ENCODE measurements at regions not wholly inside any gene's neighbourhood (a gene's known extent, or its start where the extent isn't known, plus 50 kb on each side); places are given as distances from the start of the nearest gene placed in this dataset.

- H2BK12ac ChIP-seq (ENCODE audit: low read length) = no peak overlapping the region
- H3K4me1 ChIP-seq (ENCODE audit: control insufficient read depth in 1 of 2, insufficient read depth in 2 of 2, low read length in 2 of 2) = peaks cover 4 to 5% of the 10 kb centered on the region in 2 experiments
- H3K79me1 ChIP-seq (ENCODE audit: low read length) = no peaks in the 10 kb centered on the region
- H3K4me2 ChIP-seq (ENCODE audit: low read length) = no peak overlapping the region
- H2BK5ac ChIP-seq (ENCODE audit: low read depth, low read length, poor library complexity) = no peak overlapping the region
- no peak overlapping the region for H2AK5ac ChIP-seq (ENCODE audit: low read length)
- no peak overlapping the region for H3K9ac ChIP-seq (ENCODE audit: low read length)
- H3K36me3 ChIP-seq (ENCODE audit: control insufficient read depth in 1 of 2, insufficient read depth in 2 of 2, low read length in 2 of 2) = no peaks in the 10 kb centered on the region
- H2AFZ ChIP-seq (ENCODE audit: insufficient read depth, low read length, poor library complexity) = no peak overlapping the region
- H3K27ac ChIP-seq (ENCODE audit: low read depth, low read length) = no peak overlapping the region
- H3K4ac ChIP-seq (ENCODE audit: low read depth, low read length) = no peak overlapping the region
- no peak overlapping the region for H2BK120ac ChIP-seq (ENCODE audit: insufficient read depth, low read length, poor library complexity)
- H4K91ac ChIP-seq (ENCODE audit: low read depth, low read length) = no peak overlapping the region
- no peaks in the 10 kb centered on the region for H3K79me2 ChIP-seq (ENCODE audit: control insufficient read depth, insufficient read depth, low read length, poor library complexity)
- no peak overlapping the region for H4K8ac ChIP-seq (ENCODE audit: low read depth, low read length)
- H3K18ac ChIP-seq (ENCODE audit: low read length) = no peak overlapping the region
- DNase-seq = no peak
- H3K9me3 ChIP-seq (ENCODE audit: insufficient read depth, low read depth, low read length) = no peaks in the 10 kb centered on the region
- no peaks in the 10 kb centered on the region for H3K27me3 ChIP-seq (ENCODE audit: insufficient read depth, low read length)
- WGBS (ENCODE audit: extremely low coverage, insufficient coverage, insufficient read length) = no CpG with 5 or more reads among the region's 3 CpGs
- H3K23ac ChIP-seq (ENCODE audit: low read length) = no peak overlapping the region
- no peak overlapping the region for H4K12ac ChIP-seq (ENCODE audit: low read depth, low read length)
- H3K14ac ChIP-seq (ENCODE audit: low read length) = no peak overlapping the region
- no peak overlapping the region for H3K4me3 ChIP-seq (ENCODE audit: low read depth, low read length)
Measured at GRCh38 chr4:13706716-13707115, 79.2 kb upstream of the BOD1L1 start.

GRCh38 chr4:13710246-13710885 lies 82.8 kb upstream of the BOD1L1 start:
- no CpG with 5 or more reads among the region's 8 CpGs for WGBS (ENCODE audit: extremely low coverage, insufficient coverage, insufficient read length)
- Histone ChIP-seq H3K23ac (ENCODE audit: low read length) (no peak overlapping the region), H3K4me2 (ENCODE audit: low read length) (no peak overlapping the region), H4K8ac (ENCODE audit: low read depth, low read length) (no peak overlapping the region), H3K4me1 (ENCODE audit: control insufficient read depth in 1 of 2, insufficient read depth in 2 of 2, low read length in 2 of 2) (peaks cover 4 to 5% of the 10 kb centered on the region in 2 experiments), H2BK5ac (ENCODE audit: low read depth, low read length, poor library complexity) (no peak overlapping the region), H3K27ac (ENCODE audit: low read depth, low read length) (no peak overlapping the region), H4K12ac (ENCODE audit: low read depth, low read length) (no peak overlapping the region), H3K36me3 (ENCODE audit: control insufficient read depth in 1 of 2, insufficient read depth in 2 of 2, low read length in 2 of 2) (no peaks in the 10 kb centered on the region), H4K91ac (ENCODE audit: low read depth, low read length) (no peak overlapping the region), H3K4ac (ENCODE audit: low read depth, low read length) (no peak overlapping the region), H3K27me3 (ENCODE audit: insufficient read depth, low read length) (no peaks in the 10 kb centered on the region), H3K9ac (ENCODE audit: low read length) (no peak overlapping the region), H2BK120ac (ENCODE audit: insufficient read depth, low read length, poor library complexity) (no peak overlapping the region), H3K18ac (ENCODE audit: low read length) (no peak overlapping the region), H3K79me2 (ENCODE audit: control insufficient read depth, insufficient read depth, low read length, poor library complexity) (no peaks in the 10 kb centered on the region), H3K14ac (ENCODE audit: low read length) (no peak overlapping the region), H3K9me3 (ENCODE audit: insufficient read depth, low read depth, low read length) (no peaks in the 10 kb centered on the region), H3K4me3 (ENCODE audit: low read depth, low read length) (no peak overlapping the region), H3K79me1 (ENCODE audit: low read length) (no peaks in the 10 kb centered on the region), H2BK12ac (ENCODE audit: low read length) (no peak overlapping the region), H2AK5ac (ENCODE audit: low read length) (no peak overlapping the region), H2AFZ (ENCODE audit: insufficient read depth, low read length, poor library complexity) (no peak overlapping the region)
- no peak for DNase-seq

- Histone ChIP-seq H3K4ac (ENCODE audit: low read depth, low read length) (no peak overlapping the region), H3K27me3 (ENCODE audit: insufficient read depth, low read length) (no peaks in the 10 kb centered on the region), H3K4me2 (ENCODE audit: low read length) (no peak overlapping the region), H4K12ac (ENCODE audit: low read depth, low read length) (no peak overlapping the region), H2BK120ac (ENCODE audit: insufficient read depth, low read length, poor library complexity) (no peak overlapping the region), H3K23ac (ENCODE audit: low read length) (no peak overlapping the region), H3K14ac (ENCODE audit: low read length) (no peak overlapping the region), H2AFZ (ENCODE audit: insufficient read depth, low read length, poor library complexity) (no peak overlapping the region), H3K9me3 (ENCODE audit: insufficient read depth, low read depth, low read length) (no peaks in the 10 kb centered on the region), H3K27ac (ENCODE audit: low read depth, low read length) (no peak overlapping the region), H4K91ac (ENCODE audit: low read depth, low read length) (no peak overlapping the region), H2BK12ac (ENCODE audit: low read length) (no peak overlapping the region), H3K36me3 (ENCODE audit: control insufficient read depth in 1 of 2, insufficient read depth in 2 of 2, low read length in 2 of 2) (no peaks in the 10 kb centered on the region), H3K9ac (ENCODE audit: low read length) (no peak overlapping the region), H3K79me1 (ENCODE audit: low read length) (no peaks in the 10 kb centered on the region), H3K4me1 (ENCODE audit: control insufficient read depth in 1 of 2, insufficient read depth in 2 of 2, low read length in 2 of 2) (no peaks in the 10 kb centered on the region), H3K4me3 (ENCODE audit: low read depth, low read length) (no peak overlapping the region), H2AK5ac (ENCODE audit: low read length) (no peak overlapping the region), H3K79me2 (ENCODE audit: control insufficient read depth, insufficient read depth, low read length, poor library complexity) (no peaks in the 10 kb centered on the region), H2BK5ac (ENCODE audit: low read depth, low read length, poor library complexity) (no peak overlapping the region), H4K8ac (ENCODE audit: low read depth, low read length) (no peak overlapping the region), H3K18ac (ENCODE audit: low read length) (no peak overlapping the region)
- DNase-seq = no peak
- no CpG with 5 or more reads among the region's 5 CpGs for WGBS (ENCODE audit: extremely low coverage, insufficient coverage, insufficient read length)
Measured at GRCh38 chr4:13711233-13711785, 83.8 kb upstream of the BOD1L1 start.

- Histone ChIP-seq H3K23ac (ENCODE audit: low read length) (no peak overlapping the region), H3K4me1 (ENCODE audit: control insufficient read depth in 1 of 2, insufficient read depth in 2 of 2, low read length in 2 of 2) (no peaks in the 10 kb centered on the region), H3K27me3 (ENCODE audit: insufficient read depth, low read length) (no peaks in the 10 kb centered on the region), H3K27ac (ENCODE audit: low read depth, low read length) (no peak overlapping the region), H4K91ac (ENCODE audit: low read depth, low read length) (no peak overlapping the region), H3K9ac (ENCODE audit: low read length) (no peak overlapping the region), H2BK120ac (ENCODE audit: insufficient read depth, low read length, poor library complexity) (no peak overlapping the region), H3K79me2 (ENCODE audit: control insufficient read depth, insufficient read depth, low read length, poor library complexity) (no peaks in the 10 kb centered on the region), H2AK5ac (ENCODE audit: low read length) (no peak overlapping the region), H4K12ac (ENCODE audit: low read depth, low read length) (no peak overlapping the region), H2BK5ac (ENCODE audit: low read depth, low read length, poor library complexity) (no peak overlapping the region), H3K79me1 (ENCODE audit: low read length) (no peaks in the 10 kb centered on the region), H3K9me3 (ENCODE audit: insufficient read depth, low read depth, low read length) (no peaks in the 10 kb centered on the region), H3K4me3 (ENCODE audit: low read depth, low read length) (no peak overlapping the region), H4K8ac (ENCODE audit: low read depth, low read length) (no peak overlapping the region), H2AFZ (ENCODE audit: insufficient read depth, low read length, poor library complexity) (no peak overlapping the region), H3K4ac (ENCODE audit: low read depth, low read length) (no peak overlapping the region), H2BK12ac (ENCODE audit: low read length) (no peak overlapping the region), H3K18ac (ENCODE audit: low read length) (no peak overlapping the region), H3K36me3 (ENCODE audit: control insufficient read depth in 1 of 2, insufficient read depth in 2 of 2, low read length in 2 of 2) (no peaks in the 10 kb centered on the region), H3K4me2 (ENCODE audit: low read length) (no peak overlapping the region), H3K14ac (ENCODE audit: low read length) (no peak overlapping the region)
- no peak for DNase-seq
- no CpG with 5 or more reads among the region's 2 CpGs for WGBS (ENCODE audit: extremely low coverage, insufficient coverage, insufficient read length)
Measured at GRCh38 chr4:13721894-13722293, 94.4 kb upstream of the BOD1L1 start.

All from trophoblast cell (in vitro differentiated cells and primary cell).